Spleen (tissue), 7 donors: ENCODE measurements at regions not wholly inside any gene's neighbourhood (a gene's known extent, or its start where the extent isn't known, plus 50 kb on each side); places are given as distances from the start of the nearest gene placed in this dataset.
"Not testable (repeated sequence)": the region's sequence is repeated elsewhere in the genome, so short reads cannot be mapped to it uniquely, and the experiment has no call there.

Experiments
- POLR2A ChIP-seq, 3 donors: fragments of 450-650 bp; IDR thresholded peaks; one replicate each; pipeline ENCODE4 v1.5.1; 2017; ENCODE audit warnings: antibody characterized with exemption in 3 of 3, mild to moderate bottlenecking in 1 of 3
- POLR2AphosphoS5 ChIP-seq, 3 donors: sonication (generic); formaldehyde crosslinking; IDR thresholded peaks; one replicate each; pipeline ENCODE4 v1.5.1; 2017; ENCODE audit warnings: antibody characterized with exemption in 3 of 3
- TF ChIP-seq, protein P1 (sequence below), 11 experiments: fragments of 200-600 bp in 7 of 11; fragments of 450-650 bp in 4 of 11; sonication (generic) in 4 of 11; IDR thresholded peaks in 8 of 11; conservative IDR thresholded peaks in 3 of 11; 1 replicate in 7 of 11; 2 replicates in 4 of 11; pipeline versions ENCODE4 v1.4.0 to v1.8.0; 2016 to 2021; ENCODE audit warnings: antibody characterized with exemption in 11 of 11, inconsistent platforms in 4 of 11, mild to moderate bottlenecking in 1 of 11
- donor health status: DM: no; HTN: no; CAD: no; lungs with moderate emphysema.
- donor health status: DM: no; HTN: no; CAD: no.
- donor health status: DM: no; HTN: no; CAD: no.

DNA sequence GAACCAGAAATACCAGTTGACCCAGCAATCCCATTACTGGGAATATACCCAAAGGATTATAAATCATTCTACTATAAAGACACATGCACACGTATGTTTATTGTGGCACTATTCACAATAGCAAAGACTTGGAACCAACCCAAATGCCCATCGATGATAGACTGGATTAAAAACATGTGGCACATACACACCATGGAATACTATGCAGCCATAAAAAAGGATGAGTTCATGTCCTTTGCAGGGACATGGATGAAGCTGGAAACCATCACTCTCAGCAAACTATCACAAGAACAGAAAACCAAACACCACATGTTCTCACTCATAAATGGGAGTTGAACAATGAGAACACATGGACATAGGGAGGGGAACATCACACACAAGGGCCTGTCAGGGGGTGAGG is 86.2 kb upstream of the SETMAR start:
- TF ChIP-seq, protein P1, sequence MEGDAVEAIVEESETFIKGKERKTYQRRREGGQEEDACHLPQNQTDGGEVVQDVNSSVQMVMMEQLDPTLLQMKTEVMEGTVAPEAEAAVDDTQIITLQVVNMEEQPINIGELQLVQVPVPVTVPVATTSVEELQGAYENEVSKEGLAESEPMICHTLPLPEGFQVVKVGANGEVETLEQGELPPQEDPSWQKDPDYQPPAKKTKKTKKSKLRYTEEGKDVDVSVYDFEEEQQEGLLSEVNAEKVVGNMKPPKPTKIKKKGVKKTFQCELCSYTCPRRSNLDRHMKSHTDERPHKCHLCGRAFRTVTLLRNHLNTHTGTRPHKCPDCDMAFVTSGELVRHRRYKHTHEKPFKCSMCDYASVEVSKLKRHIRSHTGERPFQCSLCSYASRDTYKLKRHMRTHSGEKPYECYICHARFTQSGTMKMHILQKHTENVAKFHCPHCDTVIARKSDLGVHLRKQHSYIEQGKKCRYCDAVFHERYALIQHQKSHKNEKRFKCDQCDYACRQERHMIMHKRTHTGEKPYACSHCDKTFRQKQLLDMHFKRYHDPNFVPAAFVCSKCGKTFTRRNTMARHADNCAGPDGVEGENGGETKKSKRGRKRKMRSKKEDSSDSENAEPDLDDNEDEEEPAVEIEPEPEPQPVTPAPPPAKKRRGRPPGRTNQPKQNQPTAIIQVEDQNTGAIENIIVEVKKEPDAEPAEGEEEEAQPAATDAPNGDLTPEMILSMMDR (IDR thresholded peaks at IDR 0.05 in 8 of 11, conservative IDR thresholded peaks at IDR 0.05 in 3 of 11) = not testable (repeated sequence)
- TF ChIP-seq POLR2A, POLR2AphosphoS5 (IDR thresholded peaks at IDR 0.05): not testable (repeated sequence)
